SK-N-SH treated with all-trans-retinoic acid at 6 μM for 48 hours (cell line): ENCODE measurements at regions not wholly inside any gene's neighbourhood (a gene's known extent, or its start where the extent isn't known, plus 50 kb on each side); places are given as distances from the start of the nearest gene placed in this dataset.

Experiments
- ARNTL ChIP-seq: fragments of 450-650 bp; formaldehyde crosslinking; IDR thresholded peaks from 2 replicates; pipeline ENCODE4 v1.5.0; 2020; ENCODE audit warnings: low read depth, mild to moderate bottlenecking, moderate library complexity, borderline replicate concordance
- CSRNP3 ChIP-seq: fragments of 250-450 bp; sonication (Bioruptor Pico); IDR thresholded peaks from 2 replicates; pipeline ENCODE4 v1.5.1; 2021; ENCODE audit warnings: mild to moderate bottlenecking, moderate library complexity
- ESRRG ChIP-seq: fragments of 250-450 bp; sonication (Bioruptor Pico); IDR thresholded peaks from 2 replicates; pipeline ENCODE4 v1.6.1; 2021; ENCODE audit warnings: mild to moderate bottlenecking
- GLIS3 ChIP-seq: fragments of 250-450 bp; sonication (Bioruptor Pico); IDR thresholded peaks from 2 replicates; pipeline ENCODE4 v1.5.0; 2020; ENCODE audit warnings: mild to moderate bottlenecking, moderate library complexity
- ISL1 ChIP-seq: fragments of 250-450 bp; sonication (Bioruptor Pico); IDR thresholded peaks from 2 replicates; pipeline ENCODE4 v2.1.2; 2022; ENCODE audit warnings: mild to moderate bottlenecking, moderate library complexity
- OSR1 ChIP-seq: fragments of 250-450 bp; sonication (Bioruptor Pico); IDR thresholded peaks from 2 replicates; pipeline ENCODE4 v1.8.0; 2022; ENCODE audit warnings: moderate library complexity, mild to moderate bottlenecking, inconsistent platforms
- PATZ1 ChIP-seq: fragments of 250-450 bp; sonication (Bioruptor Pico); IDR thresholded peaks from 2 replicates; pipeline ENCODE4 v1.8.0; 2020; ENCODE audit warnings: mild to moderate bottlenecking, moderate library complexity, borderline replicate concordance
- PPARA ChIP-seq: fragments of 250-450 bp; sonication (Bioruptor Pico); IDR thresholded peaks from 2 replicates; pipeline ENCODE4 v1.5.0; 2020; ENCODE audit warnings: mild to moderate bottlenecking, borderline replicate concordance
- RARB ChIP-seq: fragments of 250-450 bp; sonication (Bioruptor Pico); IDR thresholded peaks from 2 replicates; pipeline ENCODE4 v1.8.0; 2021; ENCODE audit warnings: mild to moderate bottlenecking, moderate library complexity
- TOX ChIP-seq: fragments of 250-450 bp; sonication (Bioruptor Pico); IDR thresholded peaks from 2 replicates; pipeline ENCODE4 v1.8.0; 2021; ENCODE audit warnings: mild to moderate bottlenecking, moderate library complexity, borderline replicate concordance
- ZC3H10 ChIP-seq: fragments of 250-450 bp; sonication (Bioruptor Pico); IDR thresholded peaks from 2 replicates; pipeline ENCODE4 v1.5.1; 2021; ENCODE audit warnings: mild to moderate bottlenecking, moderate library complexity
- ZNF565 ChIP-seq: fragments of 450-650 bp; formaldehyde crosslinking; conservative IDR thresholded peaks from 2 replicates; pipeline ENCODE4 v1.5.0; 2020; ENCODE audit warnings: low read depth, mild to moderate bottlenecking, moderate library complexity
- ZNF8 ChIP-seq: fragments of 450-650 bp; formaldehyde crosslinking; IDR thresholded peaks from 2 replicates; pipeline ENCODE4 v1.5.0; 2020; ENCODE audit warnings: mild to moderate bottlenecking, moderate library complexity

GRCh38 chr9:102840335-102840734 is 154.8 kb upstream of the CYLC2 start:
- TF ChIP-seq ESRRG (CRISPR knock-in tag) (no peak), CSRNP3 (no peak), ZC3H10 (no peak), ISL1 (CRISPR knock-in tag) (no peak), PPARA (CRISPR knock-in tag) (no peak), GLIS3 (CRISPR knock-in tag) (no peak), ZNF565 (no peak), OSR1 (no peak), PATZ1 (CRISPR knock-in tag) (no peak), ARNTL (no peak), ZNF8 (CRISPR knock-in tag) (no peak), RARB (no peak), TOX (CRISPR knock-in tag) (no peak)
